Bronchial epithelial cell (primary cell): ENCODE measurements at regions not wholly inside any gene's neighbourhood (a gene's known extent, or its start where the extent isn't known, plus 50 kb on each side); places are given as distances from the start of the nearest gene placed in this dataset.
"Not testable (repeated sequence)": the region's sequence is repeated elsewhere in the genome, so short reads cannot be mapped to it uniquely, and the experiment has no call there.

Source experiments
- DNase-seq: peaks from one replicate; pipeline ENCODE4 v3.0.0-alpha.2; 2010; ENCODE audit warnings: low read depth
- FAIRE-seq: peaks from 2 replicates; lab custom pipeline; 2011; peaks lifted over from hg19 to GRCh38; lab: Jason Lieb, UNC
- H3K27me3 ChIP-seq: 2 replicates; pipeline ENCODE4 v1.5.1; 2011; ENCODE audit warnings: low read length; ENCODE audit not compliant: control insufficient read depth, insufficient read depth
- H3K36me3 ChIP-seq: 2 replicates; pipeline ENCODE4 v1.5.1; 2011; ENCODE audit warnings: low read length; ENCODE audit not compliant: control insufficient read depth, insufficient read depth
- H3K4me3 ChIP-seq: 2 replicates; pipeline ENCODE4 v1.5.1; 2011; ENCODE audit warnings: mild to moderate bottlenecking, low read depth, low read length, control low read depth
- CTCF ChIP-seq: IDR thresholded peaks from 2 replicates; pipeline ENCODE4 v1.5.1; 2011; ENCODE audit warnings: mild to moderate bottlenecking, moderate library complexity, low read length, control low read depth, inconsistent platforms; ENCODE audit not compliant: insufficient read depth, severe bottlenecking

GRCh38 chr9:136599074-136599531 lies 53.3 kb upstream of the NOTCH1 start:
- H3K36me3 ChIP-seq = no peaks in the 10 kb centered on the region
- DNase-seq = no peak
- TF ChIP-seq CTCF = no peak
- H3K4me3 ChIP-seq = no peak overlapping the region
- H3K27me3 ChIP-seq = no peaks in the 10 kb centered on the region
- FAIRE-seq = no peak

- not testable (repeated sequence) for FAIRE-seq, H3K27me3 ChIP-seq, DNase-seq, H3K36me3 ChIP-seq, H3K4me3 ChIP-seq
Observed at GRCh38 chr9:136598390-136599073, 52.7 kb upstream of the NOTCH1 start.

- Histone ChIP-seq H3K4me3 (no peak overlapping the region), H3K27me3 (no peaks in the 10 kb centered on the region), H3K36me3 (no peaks in the 10 kb centered on the region)
- no peak for DNase-seq
- FAIRE-seq = no peak
- no peak for TF ChIP-seq CTCF
Observed at GRCh38 chr9:136597965-136598364, 52.1 kb upstream of the NOTCH1 start.

GRCh38 chr9:136597141-136597885 lies 51.5 kb upstream of the NOTCH1 start:
- DNase-seq (peak; percentile 16), FAIRE-seq (no peak)
- no peaks in the 10 kb centered on the region for H3K36me3 ChIP-seq
- TF ChIP-seq CTCF = no peak
- H3K27me3 ChIP-seq = no peaks in the 10 kb centered on the region
- H3K4me3 ChIP-seq = no peak overlapping the region

DNA sequence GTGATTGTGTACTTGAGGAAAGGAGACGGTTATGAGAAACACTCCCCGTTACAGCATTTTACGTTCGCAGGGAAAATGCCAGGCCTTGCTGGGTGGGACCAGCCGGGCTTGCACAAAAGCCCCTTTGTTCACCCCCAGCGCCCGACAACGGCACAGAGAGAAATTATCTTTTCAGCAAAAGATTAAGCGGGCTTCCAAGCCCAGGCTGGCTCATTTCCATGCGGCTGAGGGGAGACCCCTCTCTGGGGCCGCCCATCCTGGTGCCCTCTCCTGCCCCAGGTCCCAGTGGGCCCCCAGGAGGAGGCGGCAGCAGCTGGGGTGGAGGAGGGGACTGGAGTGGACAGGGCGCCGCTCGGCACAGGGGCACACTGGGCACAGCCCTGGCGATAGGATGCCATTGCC lies 50.8 kb upstream of the NOTCH1 start:
- Histone ChIP-seq H3K4me3 (no peak overlapping the region), H3K36me3 (no peaks in the 10 kb centered on the region), H3K27me3 (no peaks in the 10 kb centered on the region)
- DNase-seq (no peak), FAIRE-seq (no peak)
- no peak for TF ChIP-seq CTCF

GRCh38 chr9:136596217-136596616 lies 50.4 kb upstream of the NOTCH1 start:
- no peak for DNase-seq
- no peak for FAIRE-seq
- no peak overlapping the region for H3K4me3 ChIP-seq
- no peaks in the 10 kb centered on the region for H3K27me3 ChIP-seq
- H3K36me3 ChIP-seq = no peaks in the 10 kb centered on the region
- no peak for TF ChIP-seq CTCF
